ENCODE measurements at regions not wholly inside any gene's neighbourhood (a gene's known extent, or its start where the extent isn't known, plus 50 kb on each side); places are given as distances from the start of the nearest gene placed in this dataset.

DNA sequence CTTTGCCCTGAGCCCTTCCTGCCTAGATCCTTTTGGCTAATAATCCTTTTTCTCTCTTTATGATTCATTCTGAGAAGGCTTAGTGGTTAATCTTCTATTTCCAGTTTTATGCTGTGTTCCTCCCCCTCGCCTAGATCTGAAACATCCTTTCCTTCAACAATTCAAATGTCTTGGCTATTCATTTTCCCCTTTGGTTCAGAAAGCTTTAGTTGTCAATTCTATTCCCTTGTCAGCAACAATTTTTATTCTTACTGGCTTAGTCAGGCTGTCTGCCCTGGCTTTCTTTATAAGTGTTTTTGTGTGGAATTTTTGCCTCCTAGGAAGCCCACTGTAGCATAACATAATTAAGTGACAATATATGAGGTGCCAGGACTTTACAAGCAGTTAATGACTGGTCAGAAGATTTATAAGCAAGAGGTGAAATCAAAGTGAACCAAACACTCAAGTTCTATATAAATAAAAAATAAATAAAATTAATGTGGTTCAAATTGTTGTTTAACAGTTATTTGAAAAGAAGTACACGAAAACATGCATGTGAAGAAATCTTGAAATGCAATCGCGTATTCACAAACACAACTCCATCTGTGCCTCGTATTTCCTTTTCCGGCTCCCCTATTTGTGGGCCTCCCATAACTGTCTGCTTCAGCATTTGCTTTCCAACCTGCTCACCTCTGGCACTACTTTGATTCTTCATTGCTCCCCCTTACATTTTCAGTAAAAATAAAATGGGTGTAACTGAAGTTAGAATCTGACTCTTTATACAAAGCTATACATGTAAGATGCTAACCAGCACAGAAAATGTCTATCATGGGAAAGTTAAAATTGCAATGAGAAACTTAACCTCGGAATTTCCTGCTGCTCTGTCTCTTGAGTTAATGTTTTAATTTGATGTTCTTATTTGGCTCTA lies 235.4 kb downstream of the SPRY1 start:
- Histone ChIP-seq H3K4me3 (no peak overlapping the region), H3K9me2 (ENCODE audit: insufficient read depth) (no peaks in the 10 kb centered on the region), H3K9me3 (ENCODE audit: low read depth) (no peaks in the 10 kb centered on the region), H3K79me2 (ENCODE audit: insufficient read depth) (no peaks in the 10 kb centered on the region), H3K27me3 (replicated peaks; ENCODE audit: insufficient read depth) (no peaks in the 10 kb centered on the region), H3F3A (ENCODE audit: insufficient read depth) (no peaks in the 10 kb centered on the region; the same call in none of the 2 replicates), H3K9ac (no peak overlapping the region), H2AFZ (no peak overlapping the region), H3K4me1 (ENCODE audit: insufficient read depth) (peaks cover 9% of the 10 kb centered on the region), H4K20me1 (ENCODE audit: insufficient read depth) (no peaks in the 10 kb centered on the region), H3K27ac (no peak overlapping the region), H3K4me2 (ENCODE audit: unreplicated experiment) (peak overlapping the region; percentile 47), H3K36me3 (ENCODE audit: low read depth) (no peaks in the 10 kb centered on the region)
- in situ Hi-C loops (cut with MboI) = no loop called here
- 22 to 25% methylated on average over 7 of the region's 7 CpGs for WGBS, 2 experiments (ENCODE audit: low coverage in 1 of 2, low lambda C conversion rate in 2 of 2, missing lambda C conversion rate in 2 of 2)
- TF ChIP-seq EZH2 (IDR thresholded peaks at IDR 0.05; ENCODE audit: insufficient read depth, poor library complexity, severe bottlenecking) (no peak), EZH2phosphoT487 (IDR thresholded peaks at IDR 0.05; ENCODE audit: insufficient read depth, low read depth) (no peak)
- peak; percentile 56 for DNase-seq

DNA sequence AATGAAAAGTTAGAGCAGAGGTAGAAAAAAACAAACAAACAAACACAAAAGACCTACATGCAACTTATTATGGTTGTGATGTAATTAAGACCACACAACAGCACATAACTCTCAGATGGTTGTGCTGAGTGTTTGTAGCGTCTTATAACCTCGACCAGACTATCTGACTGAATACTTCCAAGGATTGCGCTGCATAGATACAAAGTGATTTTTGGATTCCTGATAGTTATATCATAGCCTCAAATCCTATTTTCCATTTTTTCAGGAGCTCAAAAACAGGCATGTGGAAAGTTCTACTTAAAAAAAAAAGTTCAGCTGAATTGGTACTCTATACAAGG lies 236.1 kb downstream of the SPRY1 start:
- no peaks in the 10 kb centered on the region for H4K20me1 ChIP-seq (ENCODE audit: insufficient read depth)
- no peak for DNase-seq
- in situ Hi-C loops (cut with MboI) = no loop called here
- peaks cover 9% of the 10 kb centered on the region for H3K4me1 ChIP-seq (ENCODE audit: insufficient read depth)
- H3K9me2 ChIP-seq (ENCODE audit: insufficient read depth) = no peaks in the 10 kb centered on the region
- H3K36me3 ChIP-seq (ENCODE audit: low read depth) = no peaks in the 10 kb centered on the region
- H3K27ac ChIP-seq = no peak overlapping the region
- H3K79me2 ChIP-seq (ENCODE audit: insufficient read depth) = no peaks in the 10 kb centered on the region
- no peak overlapping the region for H3K4me3 ChIP-seq
- no peak overlapping the region for H2AFZ ChIP-seq
- no peaks in the 10 kb centered on the region; the same call in none of the 2 replicates for H3F3A ChIP-seq (ENCODE audit: insufficient read depth)
- no peak overlapping the region for H3K4me2 ChIP-seq (ENCODE audit: unreplicated experiment)
- no peaks in the 10 kb centered on the region for H3K27me3 ChIP-seq (replicated peaks; ENCODE audit: insufficient read depth)
- WGBS, 2 experiments (ENCODE audit: low coverage in 1 of 2, low lambda C conversion rate in 2 of 2, missing lambda C conversion rate in 2 of 2) = 71% methylated on average over 3 of the region's 3 CpGs
- H3K9me3 ChIP-seq (ENCODE audit: low read depth) = no peaks in the 10 kb centered on the region
- no peak overlapping the region for H3K9ac ChIP-seq
- no peak for TF ChIP-seq EZH2phosphoT487 (IDR thresholded peaks at IDR 0.05; ENCODE audit: insufficient read depth, low read depth)
- TF ChIP-seq EZH2 (IDR thresholded peaks at IDR 0.05; ENCODE audit: insufficient read depth, poor library complexity, severe bottlenecking) = no peak

DNA sequence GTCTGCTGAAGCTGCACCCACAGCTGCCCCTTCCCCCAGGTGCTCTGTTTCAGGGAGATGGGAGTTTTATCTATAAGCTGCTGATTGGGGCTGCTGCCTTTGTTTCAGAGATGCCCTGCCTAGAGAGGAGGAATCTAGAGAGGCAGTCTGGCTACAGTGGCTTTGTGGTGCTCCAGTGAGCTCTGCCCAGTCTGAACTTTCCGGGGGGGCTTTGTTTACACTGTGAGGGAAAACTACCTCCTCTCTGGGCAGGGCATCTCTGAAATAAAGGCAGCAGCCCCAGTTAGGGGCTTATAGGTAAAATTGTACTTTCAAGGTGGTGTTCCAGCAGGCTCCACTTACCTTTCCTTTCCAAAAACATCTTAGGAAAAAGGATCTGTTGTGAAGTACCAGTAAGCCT lies 242.2 kb downstream of the SPRY1 start:
- Histone ChIP-seq H3K27me3 (replicated peaks; ENCODE audit: insufficient read depth) (no peaks in the 10 kb centered on the region), H3F3A (ENCODE audit: insufficient read depth) (no peaks in the 10 kb centered on the region), H3K9me2 (ENCODE audit: insufficient read depth) (no peaks in the 10 kb centered on the region), H3K4me1 (ENCODE audit: insufficient read depth) (no peaks in the 10 kb centered on the region), H3K4me3 (no peak overlapping the region), H3K9ac (no peak overlapping the region), H3K79me2 (ENCODE audit: insufficient read depth) (no peaks in the 10 kb centered on the region), H4K20me1 (ENCODE audit: insufficient read depth) (no peaks in the 10 kb centered on the region), H3K36me3 (ENCODE audit: low read depth) (no peaks in the 10 kb centered on the region), H3K4me2 (ENCODE audit: unreplicated experiment) (no peak overlapping the region), H3K27ac (no peak overlapping the region), H2AFZ (no peak overlapping the region), H3K9me3 (ENCODE audit: low read depth) (no peaks in the 10 kb centered on the region)
- no peak for DNase-seq
- 88 to 100% methylated on average over 1 of the region's 1 CpG for WGBS, 2 experiments (ENCODE audit: low coverage in 1 of 2, low lambda C conversion rate in 2 of 2, missing lambda C conversion rate in 2 of 2)
- in situ Hi-C loops (cut with MboI) = no loop called here
- TF ChIP-seq EZH2 (IDR thresholded peaks at IDR 0.05; ENCODE audit: insufficient read depth, poor library complexity, severe bottlenecking) (no peak), EZH2phosphoT487 (IDR thresholded peaks at IDR 0.05; ENCODE audit: insufficient read depth, low read depth) (no peak)

DNA sequence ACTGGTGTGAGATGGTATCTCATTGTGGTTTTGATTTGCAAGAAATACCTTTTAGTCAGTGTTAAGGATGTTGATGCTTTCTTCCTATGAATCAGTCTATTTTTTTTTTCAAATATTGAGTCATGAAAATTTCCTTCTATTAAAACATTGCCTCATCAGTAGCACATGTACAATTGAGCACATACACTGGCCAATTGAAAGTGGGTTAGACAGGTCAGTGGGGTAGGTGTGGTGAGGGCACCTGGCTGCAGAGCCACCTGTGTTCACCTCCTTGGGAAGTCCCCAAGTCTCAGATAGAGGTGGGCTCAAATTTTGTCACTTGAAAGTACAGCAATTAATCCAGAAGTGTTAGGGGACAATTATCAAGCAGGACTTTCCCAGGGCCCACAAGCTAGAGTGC lies 243.7 kb downstream of the SPRY1 start:
- Histone ChIP-seq H3K9me2 (ENCODE audit: insufficient read depth) (no peaks in the 10 kb centered on the region), H4K20me1 (ENCODE audit: insufficient read depth) (no peaks in the 10 kb centered on the region), H3K4me1 (ENCODE audit: insufficient read depth) (no peaks in the 10 kb centered on the region), H3F3A (ENCODE audit: insufficient read depth) (no peaks in the 10 kb centered on the region), H3K79me2 (ENCODE audit: insufficient read depth) (no peaks in the 10 kb centered on the region), H3K9me3 (ENCODE audit: low read depth) (no peaks in the 10 kb centered on the region), H3K36me3 (ENCODE audit: low read depth) (no peaks in the 10 kb centered on the region), H3K27me3 (replicated peaks; ENCODE audit: insufficient read depth) (no peaks in the 10 kb centered on the region), H3K9ac (no peak overlapping the region), H3K4me3 (no peak overlapping the region), H3K4me2 (ENCODE audit: unreplicated experiment) (no peak overlapping the region), H3K27ac (no peak overlapping the region), H2AFZ (no peak overlapping the region)
- TF ChIP-seq EZH2 (IDR thresholded peaks at IDR 0.05; ENCODE audit: insufficient read depth, poor library complexity, severe bottlenecking) (no peak), EZH2phosphoT487 (IDR thresholded peaks at IDR 0.05; ENCODE audit: insufficient read depth, low read depth) (no peak)
- DNase-seq = peak; percentile 73
- in situ Hi-C loops (cut with MboI) = no loop called here
